IMR-90 (cell line): ENCODE measurements at regions not wholly inside any gene's neighbourhood (a gene's known extent, or its start where the extent isn't known, plus 50 kb on each side); places are given as distances from the start of the nearest gene placed in this dataset.

ENCODE experiments used
- ATAC-seq: fragments of 200-7000 bp; cut with Tn5 transposase; 2 replicates; pipeline ENCODE4 v1.9.1; 2020; ENCODE audit warnings: low read depth, mild to moderate bottlenecking, moderate library complexity
- BruUV-seq: library from RNA; stranded (reverse); fragments of 400-500 nt; replicated peaks from 2 replicates; lab custom pipeline; 2021; lab: Mats Ljungman, UMichigan
- CTCF ChIA-PET: fragments of 300-600 bp; formaldehyde crosslinking; extraction: SDS; loops from one replicate; lab custom pipeline; 2021; ENCODE audit warnings: antibody characterized with exemption; lab: Yijun Ruan, JAX
- POLR2A ChIA-PET: fragments of 300-600 bp; sonication (Branson Sonifier 250); formaldehyde crosslinking; loops from one replicate; lab custom pipeline; 2022; ENCODE audit warnings: antibody characterized with exemption; ENCODE audit not compliant: unreplicated experiment; lab: Charles Lee
- DNase-seq: peaks from one replicate; pipeline ENCODE4 v3.0.0; 2013
- H2AFZ ChIP-seq: replicated peaks from 2 replicates; pipeline ENCODE3; 2013; ENCODE audit warnings: low read length, mild to moderate bottlenecking; ENCODE audit not compliant: poor library complexity
- H2AK5ac ChIP-seq: 2 replicates; pipeline ENCODE4 v1.6.1; 2013; ENCODE audit warnings: low read depth, low read length, inconsistent platforms
- H2AK9ac ChIP-seq: replicated peaks from 2 replicates; pipeline ENCODE3; 2013; ENCODE audit warnings: mild to moderate bottlenecking, low read depth, low read length, moderate library complexity; ENCODE audit not compliant: poor library complexity
- H2BK120ac ChIP-seq: 2 replicates; pipeline ENCODE4 v1.6.1; 2013; ENCODE audit warnings: low read depth, low read length, inconsistent platforms
- H2BK15ac ChIP-seq: 3 replicates; pipeline ENCODE4 v1.6.1; 2013; ENCODE audit warnings: low read depth, low read length, inconsistent platforms
- H2BK20ac ChIP-seq: 2 replicates; pipeline ENCODE4 v1.6.1; 2013; ENCODE audit warnings: low read depth, mild to moderate bottlenecking, inconsistent platforms, low read length, moderate library complexity
- H2BK5ac ChIP-seq: 2 replicates; pipeline ENCODE4 v1.6.1; 2013; ENCODE audit warnings: mild to moderate bottlenecking, low read depth, low read length, inconsistent platforms; ENCODE audit not compliant: poor library complexity, severe bottlenecking
- H3K14ac ChIP-seq: replicated peaks from 2 replicates; pipeline ENCODE4 v1.6.1; 2013; ENCODE audit warnings: low read depth, low read length, inconsistent platforms
- H3K18ac ChIP-seq: 2 replicates; pipeline ENCODE4 v1.6.1; 2013; ENCODE audit warnings: low read depth, low read length, control low read depth
- H3K23ac ChIP-seq: 2 replicates; pipeline ENCODE4 v1.6.1; 2013; ENCODE audit warnings: low read depth, low read length, inconsistent platforms
- H3K27ac ChIP-seq: 2 replicates; pipeline ENCODE4 v1.5.1; 2013; ENCODE audit warnings: mild to moderate bottlenecking, control low read depth, low read length; ENCODE audit not compliant: insufficient read depth
- H3K27me3 ChIP-seq: 2 replicates; pipeline ENCODE4 v1.6.1; 2013; ENCODE audit warnings: low read length; ENCODE audit not compliant: control insufficient read depth, insufficient read depth
- H3K36me3 ChIP-seq: 2 replicates; pipeline ENCODE4 v1.6.1; 2013; ENCODE audit warnings: low read length, mixed read lengths; ENCODE audit not compliant: control insufficient read depth, insufficient read depth
- H3K4ac ChIP-seq: 2 replicates; pipeline ENCODE4 v1.6.1; 2013; ENCODE audit warnings: low read depth, low read length, inconsistent platforms
- H3K4me1 ChIP-seq: 2 replicates; pipeline ENCODE4 v1.6.1; 2013; ENCODE audit warnings: low read length, mixed read lengths; ENCODE audit not compliant: control insufficient read depth, insufficient read depth
- H3K4me2 ChIP-seq: 2 replicates; pipeline ENCODE4 v1.6.1; 2013; ENCODE audit warnings: low read depth, mild to moderate bottlenecking, control low read depth, low read length, moderate library complexity
- H3K4me3 ChIP-seq: 2 replicates; pipeline ENCODE4 v1.5.1; 2013; ENCODE audit warnings: low read depth, mild to moderate bottlenecking, control low read depth, low read length, moderate library complexity; ENCODE audit not compliant: insufficient read depth
- H3K56ac ChIP-seq: 2 replicates; pipeline ENCODE4 v1.6.1; 2013; ENCODE audit warnings: low read length, inconsistent platforms; ENCODE audit not compliant: insufficient read depth; ENCODE audit errors: extremely low read depth
- H3K79me1 ChIP-seq, 2 experiments: 2 replicates each; pipeline ENCODE4 v1.6.1; 2013; ENCODE audit warnings: low read length in 2 of 2, inconsistent platforms in 1 of 2, low read depth in 1 of 2
- H3K9ac ChIP-seq: 2 replicates; pipeline ENCODE4 v1.6.1; 2013; ENCODE audit warnings: low read depth, low read length, control low read depth
- H3K9me1 ChIP-seq: 2 replicates; pipeline ENCODE4 v1.6.1; 2013; ENCODE audit warnings: low read length, inconsistent platforms; ENCODE audit not compliant: insufficient read depth
- H3K9me3 ChIP-seq: 2 replicates; pipeline ENCODE4 v1.6.1; 2013; ENCODE audit warnings: low read length; ENCODE audit not compliant: control insufficient read depth, insufficient read depth
- H4K20me1 ChIP-seq: 2 replicates; pipeline ENCODE4 v1.6.1; 2013; ENCODE audit warnings: low read length, inconsistent platforms; ENCODE audit not compliant: insufficient read depth
- H4K5ac ChIP-seq: 2 replicates; pipeline ENCODE4 v1.6.1; 2013; ENCODE audit warnings: mild to moderate bottlenecking, low read depth, low read length, control low read depth
- H4K8ac ChIP-seq, 2 experiments: 2 replicates each; pipeline ENCODE4 v1.6.1; 2013; ENCODE audit warnings: low read depth in 2 of 2, low read length in 2 of 2, control low read depth in 1 of 2, inconsistent platforms in 1 of 2
- H4K91ac ChIP-seq: 2 replicates; pipeline ENCODE4 v1.6.1; 2013; ENCODE audit warnings: low read depth, low read length, inconsistent platforms; ENCODE audit not compliant: insufficient read depth
- BHLHE40 ChIP-seq: fragments of 150-350 bp; IDR thresholded peaks from 2 replicates; pipeline ENCODE4 v1.6.1; 2016; ENCODE audit warnings: mild to moderate bottlenecking, low read depth, low read length
- CEBPB ChIP-seq: IDR thresholded peaks from 2 replicates; pipeline ENCODE4 v1.6.1; 2012; ENCODE audit warnings: low read depth, low read length, improper control_type of control experiment
- CHD1 ChIP-seq: IDR thresholded peaks from 2 replicates; pipeline ENCODE4 v1.6.1; 2012; ENCODE audit warnings: low read depth, low read length, improper control_type of control experiment
- FOS ChIP-seq: fragments of 150-350 bp; IDR thresholded peaks from 2 replicates; pipeline ENCODE4 v1.6.1; 2016; ENCODE audit warnings: low read depth, low read length
- MAFK ChIP-seq: IDR thresholded peaks from 2 replicates; pipeline ENCODE4 v1.6.1; 2012; ENCODE audit warnings: low read depth, low read length, improper control_type of control experiment
- MAZ ChIP-seq: IDR thresholded peaks from 2 replicates; pipeline ENCODE4 v1.6.1; 2012; ENCODE audit warnings: low read depth, mild to moderate bottlenecking, low read length, improper control_type of control experiment, moderate library complexity, borderline replicate concordance
- MXI1 ChIP-seq: IDR thresholded peaks from 2 replicates; pipeline ENCODE4 v1.6.1; 2012; ENCODE audit warnings: low read depth, mild to moderate bottlenecking, low read length, moderate library complexity, borderline replicate concordance
- NFE2L2 ChIP-seq: fragments of 150-350 bp; IDR thresholded peaks from 2 replicates; pipeline ENCODE4 v1.6.1; 2016; ENCODE audit warnings: low read depth, mild to moderate bottlenecking, low read length
- POLR2A ChIP-seq: IDR thresholded peaks from 2 replicates; pipeline ENCODE4 v1.6.1; 2012; ENCODE audit warnings: mild to moderate bottlenecking, low read depth, low read length
- RAD21 ChIP-seq: IDR thresholded peaks from 2 replicates; pipeline ENCODE4 v1.6.1; 2012; ENCODE audit warnings: low read length, improper control_type of control experiment
- RCOR1 ChIP-seq: IDR thresholded peaks from 2 replicates; pipeline ENCODE4 v1.6.1; 2012; ENCODE audit warnings: mild to moderate bottlenecking, low read length, improper control_type of control experiment; ENCODE audit not compliant: insufficient replicate concordance
- RFX5 ChIP-seq: IDR thresholded peaks from 2 replicates; pipeline ENCODE4 v1.8.0; 2012; ENCODE audit warnings: low read depth, mild to moderate bottlenecking, low read length, moderate library complexity
- USF2 ChIP-seq: fragments of 150-350 bp; IDR thresholded peaks from 2 replicates; pipeline ENCODE4 v1.6.1; 2017; ENCODE audit warnings: mild to moderate bottlenecking, antibody characterized with exemption, low read length, low read depth
- WGBS, 2 experiments: methylation state at CpG; one replicate each; pipeline versions ENCODE4 v1.1.5 to v1.1.7; 2013; ENCODE audit warnings: missing lambda C conversion rate in 2 of 2; ENCODE audit not compliant: insufficient read length in 1 of 2; ENCODE audit errors: extremely low coverage in 2 of 2; 5-methylcytosine and 5-hydroxymethylcytosine counted together
- dilution Hi-C: fragments of 300-500 bp; cut with HindIII; formaldehyde crosslinking; loops from one replicate; pipeline ENCODE4 v1.14.3; 2018; ENCODE audit warnings: low sequenced_read_pairs; ENCODE audit not compliant: unreplicated experiment
- in situ Hi-C: fragments of 300-500 bp; cut with MboI; formaldehyde crosslinking; loops from 3 replicates; pipeline ENCODE4 v1.14.3; 2019; ENCODE audit warnings: low sequenced_read_pairs, inconsistent platforms, mixed read lengths
- intact Hi-C: fragments of 100-400 bp; cut with micrococcal nuclease; formaldehyde crosslinking; loops from 2 replicates; pipeline ENCODE4 v1.10.0; 2022
- TF ChIP-seq, protein P1 (sequence below): fragments of 150-350 bp; IDR thresholded peaks from 2 replicates; pipeline ENCODE4 v1.6.1; 2016; ENCODE audit warnings: low read depth, mild to moderate bottlenecking, low read length, moderate library complexity, borderline replicate concordance
- TF ChIP-seq, protein P2 (sequence below): conservative IDR thresholded peaks from 2 replicates; pipeline ENCODE4 v1.5.1; 2012; ENCODE audit warnings: mild to moderate bottlenecking, low read depth, low read length, improper control_type of control experiment

DNA sequence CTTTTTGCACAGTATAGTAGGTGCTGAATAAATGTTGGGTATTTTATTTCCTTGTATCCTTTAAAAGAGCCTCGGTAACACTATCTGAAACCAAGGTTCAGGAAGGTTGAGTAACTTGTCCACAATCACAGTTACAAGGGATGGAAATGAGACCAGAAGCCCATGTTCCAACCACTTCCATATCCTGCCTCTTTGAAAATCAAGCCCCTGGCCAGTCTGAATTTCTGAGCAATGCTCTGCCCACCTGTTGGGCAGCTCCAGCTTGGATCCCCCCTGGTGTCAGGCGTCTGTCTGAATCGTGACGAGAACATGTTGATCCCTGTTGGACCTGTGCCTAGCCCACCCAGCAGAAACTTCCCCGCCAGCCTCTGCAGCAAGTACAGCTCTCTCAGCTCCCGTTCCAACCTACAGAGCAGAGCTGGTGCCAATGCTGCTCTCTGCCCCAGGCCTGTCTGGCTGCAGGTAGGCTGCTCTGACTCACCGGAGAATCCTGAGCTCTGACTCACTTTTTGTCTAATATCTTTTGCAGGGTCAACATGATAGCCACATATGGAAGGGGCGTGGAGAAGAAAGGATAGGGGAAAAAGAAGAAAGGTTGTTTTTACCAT is 595.5 kb downstream of the INHBA start:
- Histone ChIP-seq H3K9me3 (no peaks in the 10 kb centered on the region), H2AK9ac (peak overlapping the region; percentile 44), H2BK120ac (peak overlapping the region; percentile 35; the same call in 1 of the 2 replicates), H3K27ac (no peak overlapping the region), H3K4me2 (no peak overlapping the region; the same call in 1 of the 2 replicates), H4K5ac (no peak overlapping the region), H3K23ac (no peak overlapping the region; the same call in 1 of the 2 replicates), H3K56ac (no peak overlapping the region), H3K4ac (peak overlapping the region; percentile 68), H3K27me3 (no peaks in the 10 kb centered on the region), H3K9me1 (no peaks in the 10 kb centered on the region), H2BK5ac (peak overlapping the region; percentile 24), H3K4me3 (no peak overlapping the region), H3K18ac (no peak overlapping the region; the same call in 1 of the 2 replicates), H4K91ac (0 out of 2 replicates have a peak overlapping the region, but pooled peaks have one; percentile 28), H2AK5ac (peak overlapping the region; percentile 23), H2BK15ac (peak overlapping the region; percentile 49; the same call in 1 of the 3 replicates), H3K4me1 (peaks cover 8% of the 10 kb centered on the region), H3K36me3 (no peaks in the 10 kb centered on the region), H3K79me1 (no peaks in the 10 kb centered on the region), H3K14ac (peak overlapping the region; percentile 78), H2AFZ (peak overlapping the region; percentile 71), H2BK20ac (peak overlapping the region; percentile 79), H3K9ac (no peak overlapping the region), H4K20me1 (no peaks in the 10 kb centered on the region), H4K8ac (peak overlapping the region in 1 of 2 experiments; percentile 66; a peak in 2 of 4 replicates)
- no TSS peak for BruUV-seq
- no peak for TF ChIP-seq MAZ
- TF ChIP-seq, protein P1, sequence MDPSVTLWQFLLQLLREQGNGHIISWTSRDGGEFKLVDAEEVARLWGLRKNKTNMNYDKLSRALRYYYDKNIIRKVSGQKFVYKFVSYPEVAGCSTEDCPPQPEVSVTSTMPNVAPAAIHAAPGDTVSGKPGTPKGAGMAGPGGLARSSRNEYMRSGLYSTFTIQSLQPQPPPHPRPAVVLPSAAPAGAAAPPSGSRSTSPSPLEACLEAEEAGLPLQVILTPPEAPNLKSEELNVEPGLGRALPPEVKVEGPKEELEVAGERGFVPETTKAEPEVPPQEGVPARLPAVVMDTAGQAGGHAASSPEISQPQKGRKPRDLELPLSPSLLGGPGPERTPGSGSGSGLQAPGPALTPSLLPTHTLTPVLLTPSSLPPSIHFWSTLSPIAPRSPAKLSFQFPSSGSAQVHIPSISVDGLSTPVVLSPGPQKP, result no peak
- no peak for TF ChIP-seq RAD21
- TF ChIP-seq CHD1, result no peak
- TF ChIP-seq, protein P2, sequence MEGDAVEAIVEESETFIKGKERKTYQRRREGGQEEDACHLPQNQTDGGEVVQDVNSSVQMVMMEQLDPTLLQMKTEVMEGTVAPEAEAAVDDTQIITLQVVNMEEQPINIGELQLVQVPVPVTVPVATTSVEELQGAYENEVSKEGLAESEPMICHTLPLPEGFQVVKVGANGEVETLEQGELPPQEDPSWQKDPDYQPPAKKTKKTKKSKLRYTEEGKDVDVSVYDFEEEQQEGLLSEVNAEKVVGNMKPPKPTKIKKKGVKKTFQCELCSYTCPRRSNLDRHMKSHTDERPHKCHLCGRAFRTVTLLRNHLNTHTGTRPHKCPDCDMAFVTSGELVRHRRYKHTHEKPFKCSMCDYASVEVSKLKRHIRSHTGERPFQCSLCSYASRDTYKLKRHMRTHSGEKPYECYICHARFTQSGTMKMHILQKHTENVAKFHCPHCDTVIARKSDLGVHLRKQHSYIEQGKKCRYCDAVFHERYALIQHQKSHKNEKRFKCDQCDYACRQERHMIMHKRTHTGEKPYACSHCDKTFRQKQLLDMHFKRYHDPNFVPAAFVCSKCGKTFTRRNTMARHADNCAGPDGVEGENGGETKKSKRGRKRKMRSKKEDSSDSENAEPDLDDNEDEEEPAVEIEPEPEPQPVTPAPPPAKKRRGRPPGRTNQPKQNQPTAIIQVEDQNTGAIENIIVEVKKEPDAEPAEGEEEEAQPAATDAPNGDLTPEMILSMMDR, result no peak
- TF ChIP-seq BHLHE40, result no peak
- TF ChIP-seq CEBPB, result no peak
- TF ChIP-seq RCOR1, result no peak
- TF ChIP-seq MAFK, result no peak
- no peak for TF ChIP-seq FOS
- no peak for TF ChIP-seq RFX5
- no peak for TF ChIP-seq MXI1
- TF ChIP-seq POLR2A, result no peak
- TF ChIP-seq USF2, result no peak
- TF ChIP-seq NFE2L2, result no peak
- 70% methylated on average over 3 of the region's 8 CpGs; no CpG with 5 or more reads in 1 of the 2 experiments for WGBS, 2 experiments
- in situ Hi-C loops (no loop called here), dilution Hi-C loops (no loop called here), intact Hi-C loops (no loop called here)
- CTCF ChIA-PET, result interaction anchor here (1.0 kb wide), 1 partner anchor 9 kb away, joined by 3 read pairs; no protein-coding TSS in a partner anchor
- POLR2A ChIA-PET, result no interaction called here
- DNase-seq (peak; percentile 67), ATAC-seq (peak; percentile 37; the same call in 1 of the 2 replicates)
